GM12892 (cell line): ENCODE measurements at regions not wholly inside any gene's neighbourhood (a gene's known extent, or its start where the extent isn't known, plus 50 kb on each side); places are given as distances from the start of the nearest gene placed in this dataset.
A peak's percentile ranks its signal among the peaks of the same experiment; 100 is the strongest.
"Not testable (repeated sequence)": the region's sequence is repeated elsewhere in the genome, so short reads cannot be mapped to it uniquely, and the experiment has no call there.

Experiments
- DNase-seq: peaks from one replicate; pipeline ENCODE4 v3.0.0; 2011; ENCODE audit not compliant: insufficient read length
- FAIRE-seq: peaks from 2 replicates; lab custom pipeline; 2011; peaks lifted over from hg19 to GRCh38; lab: Jason Lieb, UNC
- POLR2A ChIP-seq: IDR thresholded peaks from 2 replicates; pipeline ENCODE4 v1.6.1; 2011; ENCODE audit warnings: low read depth, low read length, control low read depth
- POLR2AphosphoS5 ChIP-seq: IDR thresholded peaks from 2 replicates; pipeline ENCODE4 v1.6.1; 2011; ENCODE audit warnings: low read depth, low read length, control low read depth
- TAF1 ChIP-seq: IDR thresholded peaks from 2 replicates; pipeline ENCODE4 v1.6.1; 2011; ENCODE audit warnings: low read depth, mild to moderate bottlenecking, control low read depth, low read length, borderline replicate concordance

- not testable (repeated sequence) for FAIRE-seq, DNase-seq
Observed at GRCh38 chr17:45620468-45620867, 129.9 kb upstream of the PLEKHM1 start.

- not testable (repeated sequence) for FAIRE-seq, DNase-seq
Observed at GRCh38 chr17:45621087-45621486, 130.6 kb upstream of the PLEKHM1 start.

- DNase-seq, FAIRE-seq: not testable (repeated sequence)
Observed at GRCh38 chr17:45622295-45622694, 131.8 kb upstream of the PLEKHM1 start.

- no peak for FAIRE-seq
- no peak for DNase-seq
- no peak for TF ChIP-seq POLR2A
- no peak for TF ChIP-seq TAF1
- no peak for TF ChIP-seq POLR2AphosphoS5
Observed at GRCh38 chr17:45628019-45628418, 137.5 kb upstream of the PLEKHM1 start.

GRCh38 chr17:45631941-45632340, 141.4 kb upstream of the PLEKHM1 start:
- DNase-seq (no peak), FAIRE-seq (no peak)
- TF ChIP-seq POLR2AphosphoS5 (no peak), TAF1 (no peak), POLR2A (no peak)

- TF ChIP-seq TAF1: no peak
- no peak for TF ChIP-seq POLR2AphosphoS5
- TF ChIP-seq POLR2A: no peak
- FAIRE-seq: no peak
- DNase-seq: no peak
Observed at GRCh38 chr17:45639297-45639849, 144.7 kb upstream of the CRHR1 start.

- peak; percentile 97 for FAIRE-seq
- DNase-seq: peak; percentile 44
Observed at GRCh38 chr17:45640141-45640850, 143.8 kb upstream of the CRHR1 start.

GRCh38 chr17:45641541-45641940, 142.6 kb upstream of the CRHR1 start:
- no peak for FAIRE-seq
- no peak for DNase-seq
- no peak for TF ChIP-seq POLR2A
- TF ChIP-seq POLR2AphosphoS5: no peak; the same call in 1 of the 2 replicates
- no peak for TF ChIP-seq TAF1

More at GRCh38 chr17:45640141-45640850, 143.8 kb upstream of the CRHR1 start:
- TF ChIP-seq TAF1 (no peak), POLR2AphosphoS5 (no peak), POLR2A (no peak)

- DNase-seq (no peak), FAIRE-seq (no peak)
- TF ChIP-seq TAF1 (no peak), POLR2AphosphoS5 (no peak), POLR2A (no peak)
Observed at GRCh38 chr17:45643591-45643990, 140.5 kb upstream of the CRHR1 start.

GRCh38 chr17:45644637-45645036, 139.5 kb upstream of the CRHR1 start:
- FAIRE-seq, DNase-seq: not testable (repeated sequence)

- no peak for FAIRE-seq
Observed at GRCh38 chr17:45645330-45645729, 138.8 kb upstream of the CRHR1 start.

GRCh38 chr17:45646288-45646988, 137.7 kb upstream of the CRHR1 start:
- TF ChIP-seq TAF1: no peak
- no peak for TF ChIP-seq POLR2A
- TF ChIP-seq POLR2AphosphoS5: no peak

More at GRCh38 chr17:45645330-45645729, 138.8 kb upstream of the CRHR1 start:
- no peak for DNase-seq
- no peak for TF ChIP-seq TAF1
- TF ChIP-seq POLR2A: no peak
- TF ChIP-seq POLR2AphosphoS5: no peak

GRCh38 chr17:45648642-45649041, 135.5 kb upstream of the CRHR1 start:
- DNase-seq: no peak
- no peak for TF ChIP-seq TAF1
- TF ChIP-seq POLR2AphosphoS5: no peak
- no peak for TF ChIP-seq POLR2A
- no peak for FAIRE-seq

More at GRCh38 chr17:45646288-45646988, 137.7 kb upstream of the CRHR1 start:
- DNase-seq (no peak), FAIRE-seq (no peak)
